ENCODE measurements at regions not wholly inside any gene's neighbourhood (a gene's known extent, or its start where the extent isn't known, plus 50 kb on each side); places are given as distances from the start of the nearest gene placed in this dataset.

DNA sequence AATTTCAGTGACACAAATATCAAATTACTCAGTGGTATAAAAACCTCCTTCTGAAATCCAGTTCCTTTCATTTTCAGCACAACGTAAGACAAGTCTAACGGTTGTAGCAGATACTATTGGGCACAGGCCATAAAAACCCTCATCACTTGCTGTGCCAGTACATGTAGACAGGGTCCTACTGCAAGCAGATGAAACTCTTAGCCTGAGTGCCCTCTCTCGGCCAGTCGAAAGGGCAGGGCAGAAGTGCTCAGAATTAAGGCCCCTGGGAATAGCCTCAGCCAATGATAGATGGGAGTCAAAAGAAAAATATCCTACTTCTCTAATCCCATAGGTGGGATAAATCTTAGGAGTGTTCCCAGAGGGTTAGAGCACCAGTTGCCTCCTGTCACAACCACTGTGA is 168.5 kb upstream of the FER start:
- H3K4me1 Mint-ChIP-seq = no peaks in the 10 kb centered on the region
- TF ChIP-seq, protein P1, sequence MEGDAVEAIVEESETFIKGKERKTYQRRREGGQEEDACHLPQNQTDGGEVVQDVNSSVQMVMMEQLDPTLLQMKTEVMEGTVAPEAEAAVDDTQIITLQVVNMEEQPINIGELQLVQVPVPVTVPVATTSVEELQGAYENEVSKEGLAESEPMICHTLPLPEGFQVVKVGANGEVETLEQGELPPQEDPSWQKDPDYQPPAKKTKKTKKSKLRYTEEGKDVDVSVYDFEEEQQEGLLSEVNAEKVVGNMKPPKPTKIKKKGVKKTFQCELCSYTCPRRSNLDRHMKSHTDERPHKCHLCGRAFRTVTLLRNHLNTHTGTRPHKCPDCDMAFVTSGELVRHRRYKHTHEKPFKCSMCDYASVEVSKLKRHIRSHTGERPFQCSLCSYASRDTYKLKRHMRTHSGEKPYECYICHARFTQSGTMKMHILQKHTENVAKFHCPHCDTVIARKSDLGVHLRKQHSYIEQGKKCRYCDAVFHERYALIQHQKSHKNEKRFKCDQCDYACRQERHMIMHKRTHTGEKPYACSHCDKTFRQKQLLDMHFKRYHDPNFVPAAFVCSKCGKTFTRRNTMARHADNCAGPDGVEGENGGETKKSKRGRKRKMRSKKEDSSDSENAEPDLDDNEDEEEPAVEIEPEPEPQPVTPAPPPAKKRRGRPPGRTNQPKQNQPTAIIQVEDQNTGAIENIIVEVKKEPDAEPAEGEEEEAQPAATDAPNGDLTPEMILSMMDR (IDR thresholded peaks at IDR 0.05; ENCODE audit: unreplicated experiment in 3 of 3) = no peak
- peaks cover 3% of the 10 kb centered on the region for H3K27me3 Mint-ChIP-seq (ENCODE audit: low read depth)
- H3K4me3 Mint-ChIP-seq = no peak overlapping the region
- H3K27ac Mint-ChIP-seq = no peak overlapping the region
- peaks cover 1% of the 10 kb centered on the region for H3K36me3 Mint-ChIP-seq (ENCODE audit: low read depth)
- H3K9me3 Mint-ChIP-seq = peaks cover 15% of the 10 kb centered on the region

DNA sequence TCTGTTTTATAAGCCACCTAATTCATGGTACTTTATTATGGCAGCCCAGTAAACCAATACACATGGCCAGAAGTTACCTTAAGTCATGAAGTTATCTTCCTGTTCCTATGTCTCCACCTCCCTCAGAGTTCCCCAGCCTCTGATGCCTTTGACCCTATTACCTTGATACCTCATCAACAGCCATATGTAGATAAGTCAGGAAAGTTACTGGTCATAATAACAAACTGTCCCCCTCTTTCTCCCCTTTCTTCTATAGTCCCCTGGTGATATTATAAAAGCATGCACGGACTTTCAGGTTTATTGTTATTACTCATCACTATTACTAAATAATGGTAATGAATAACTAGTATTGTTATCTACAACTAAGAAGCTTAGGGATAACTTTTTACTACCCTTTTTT is 168.9 kb upstream of the FER start:
- TF ChIP-seq, protein P1 (IDR thresholded peaks at IDR 0.05; ENCODE audit: unreplicated experiment in 3 of 3) = no peak
- Mint-ChIP-seq H3K4me3 (no peak overlapping the region), H3K9me3 (peaks cover 19% of the 10 kb centered on the region), H3K27me3 (ENCODE audit: low read depth) (peaks cover 3% of the 10 kb centered on the region), H3K4me1 (no peaks in the 10 kb centered on the region), H3K36me3 (ENCODE audit: low read depth) (peaks cover 4% of the 10 kb centered on the region), H3K27ac (no peak overlapping the region)

DNA sequence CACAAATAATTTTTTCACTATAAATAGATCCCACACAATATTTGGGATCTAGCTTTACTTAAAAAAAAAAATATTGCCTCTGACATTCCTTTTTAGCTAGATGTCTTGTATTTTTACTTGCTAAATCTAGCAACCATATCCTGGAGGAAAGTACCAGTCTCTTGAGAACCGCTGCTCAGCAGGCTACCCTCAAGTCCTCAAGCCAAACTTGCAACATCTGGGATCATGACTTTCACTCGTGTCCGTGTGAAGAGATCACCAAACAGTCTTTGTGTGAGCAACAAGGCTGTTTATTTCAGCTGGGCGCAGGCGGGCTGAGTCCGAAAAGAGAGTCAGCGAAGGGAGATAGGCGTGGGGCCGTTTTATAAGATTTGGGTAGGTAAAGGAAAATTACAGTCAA is 180.3 kb upstream of the FER start:
- TF ChIP-seq, protein P1 (IDR thresholded peaks at IDR 0.05; ENCODE audit: unreplicated experiment in 3 of 3) = no peak
- Mint-ChIP-seq H3K4me3 (no peak overlapping the region), H3K27ac (no peak overlapping the region), H3K4me1 (no peaks in the 10 kb centered on the region), H3K27me3 (ENCODE audit: low read depth) (peaks cover 3% of the 10 kb centered on the region), H3K9me3 (peaks cover 2% of the 10 kb centered on the region), H3K36me3 (ENCODE audit: low read depth) (no peaks in the 10 kb centered on the region)

- Mint-ChIP-seq H3K9me3 (no peaks in the 10 kb centered on the region), H3K4me1 (no peaks in the 10 kb centered on the region), H3K27me3 (ENCODE audit: low read depth) (peaks cover 3% of the 10 kb centered on the region), H3K27ac (no peak overlapping the region), H3K4me3 (no peak overlapping the region), H3K36me3 (ENCODE audit: low read depth) (no peaks in the 10 kb centered on the region)
- TF ChIP-seq, protein P1 (IDR thresholded peaks at IDR 0.05; ENCODE audit: unreplicated experiment in 3 of 3) = no peak
Measured at GRCh38 chr5:108564441-108564840, 182.5 kb upstream of the FBXL17 start.

DNA sequence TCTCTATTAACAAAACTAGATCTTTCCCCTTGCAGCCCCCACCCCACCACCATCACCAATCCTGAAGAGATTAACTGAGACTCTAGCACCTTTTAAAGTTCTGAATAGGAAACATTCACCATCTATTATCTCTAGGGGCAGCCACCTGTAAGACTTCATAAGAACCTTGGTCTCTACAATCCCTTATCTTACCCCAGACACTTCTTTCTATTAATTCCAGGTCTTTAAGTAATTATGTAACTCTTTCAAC is 180.2 kb upstream of the FBXL17 start:
- Mint-ChIP-seq H3K27me3 (ENCODE audit: low read depth) (peaks cover 3% of the 10 kb centered on the region), H3K27ac (no peak overlapping the region), H3K4me1 (no peaks in the 10 kb centered on the region), H3K36me3 (ENCODE audit: low read depth) (no peaks in the 10 kb centered on the region), H3K9me3 (no peaks in the 10 kb centered on the region), H3K4me3 (no peak overlapping the region)
- TF ChIP-seq, protein P1 (IDR thresholded peaks at IDR 0.05; ENCODE audit: unreplicated experiment in 3 of 3) = no peak

DNA sequence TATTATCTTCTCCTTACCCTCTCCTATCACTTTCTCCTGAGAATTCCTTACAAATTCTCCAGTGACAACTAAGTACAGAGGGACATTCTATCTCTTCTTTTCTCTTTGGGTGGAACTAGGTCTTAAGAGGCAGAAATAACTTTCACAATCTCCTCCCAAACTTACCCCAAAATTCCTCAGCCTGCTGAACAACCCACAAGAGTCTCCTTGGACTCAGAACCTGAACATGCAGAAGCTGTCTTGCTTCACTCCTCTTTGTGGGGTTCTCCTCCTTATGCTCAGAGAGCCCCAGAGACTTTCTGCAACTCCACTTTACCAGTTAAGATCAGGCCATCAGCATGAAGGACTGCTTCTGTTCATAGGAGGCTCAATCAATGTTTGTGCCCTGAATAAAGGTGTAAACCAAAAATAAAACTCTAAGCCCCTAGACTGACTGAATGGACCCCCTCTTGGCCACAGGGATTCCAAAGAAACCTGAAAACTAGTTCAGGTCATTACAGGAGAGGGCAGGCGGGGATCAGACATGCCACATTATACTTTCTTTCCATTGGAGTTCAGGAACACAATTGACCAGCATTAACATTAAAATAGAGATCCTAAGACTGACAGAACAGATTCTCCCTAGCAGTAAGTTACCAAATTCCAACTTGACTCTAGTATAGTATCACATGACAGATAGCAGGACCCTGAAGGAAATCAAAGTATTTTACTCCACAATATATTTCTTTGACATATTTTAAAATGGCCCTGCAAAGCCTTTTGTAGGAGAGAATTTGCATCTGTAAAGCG is 179.7 kb upstream of the FBXL17 start:
- Mint-ChIP-seq H3K27me3 (ENCODE audit: low read depth) (peaks cover 3% of the 10 kb centered on the region), H3K9me3 (no peaks in the 10 kb centered on the region), H3K36me3 (ENCODE audit: low read depth) (no peaks in the 10 kb centered on the region), H3K27ac (no peak overlapping the region), H3K4me3 (no peak overlapping the region), H3K4me1 (no peaks in the 10 kb centered on the region)
- TF ChIP-seq, protein P1 (IDR thresholded peaks at IDR 0.05; ENCODE audit: unreplicated experiment in 3 of 3) = no peak

All from nephron (organoid).